Gastrocnemius medialis (tissue), 4 donors: ENCODE measurements at regions not wholly inside any gene's neighbourhood (a gene's known extent, or its start where the extent isn't known, plus 50 kb on each side); places are given as distances from the start of the nearest gene placed in this dataset.

Source experiments
- ATAC-seq, 2 donors: fragments of 150-250 bp; one replicate each; pipeline ENCODE4 v1.9.1; 2016
- DNase-seq, 2 donors: peaks; one replicate each; pipeline ENCODE4 v3.0.0-alpha.2; 2019
- H3K27ac ChIP-seq, 4 donors: fragments of 200-600 bp; sonication (generic); 1 replicate in 1 of 4; 2 replicates in 3 of 4; pipeline ENCODE4 v1.5.1; 2016 to 2018; ENCODE audit warnings: mild to moderate bottlenecking in 2 of 4, moderate library complexity in 1 of 4
- H3K27me3 ChIP-seq, 3 donors: fragments of 200-600 bp; sonication (generic) in 2 of 3; 1 replicate in 1 of 3; 2 replicates in 2 of 3; pipeline versions ENCODE4 v1.5.1 to v1.6.0; 2016 to 2019; ENCODE audit warnings: mild to moderate bottlenecking in 1 of 3, moderate library complexity in 1 of 3
- H3K36me3 ChIP-seq, 2 donors: fragments of 200-600 bp; sonication (generic) in 1 of 2; one replicate each; pipeline ENCODE4 v1.5.1; 2017 to 2018
- H3K4me1 ChIP-seq, 2 donors: fragments of 200-600 bp; sonication (generic) in 1 of 2; one replicate each; pipeline ENCODE4 v1.5.1; 2016 to 2017; ENCODE audit warnings: mild to moderate bottlenecking in 2 of 2
- H3K4me3 ChIP-seq, 4 donors: fragments of 200-600 bp; sonication (generic) in 3 of 4; 1 replicate in 1 of 4; 2 replicates in 3 of 4; pipeline ENCODE4 v1.5.1; 2016 to 2019; ENCODE audit warnings: mild to moderate bottlenecking in 2 of 4
- H3K9me3 ChIP-seq, 3 donors: fragments of 200-600 bp; sonication (generic) in 2 of 3; 1 replicate in 1 of 3; 2 replicates in 2 of 3; pipeline ENCODE4 v1.5.1; 2016 to 2019
- POLR2A ChIP-seq, 2 donors: fragments of 450-650 bp; IDR thresholded peaks; one replicate each; pipeline ENCODE4 v1.6.1; 2017; ENCODE audit warnings: antibody characterized with exemption in 2 of 2, mild to moderate bottlenecking in 2 of 2, moderate library complexity in 2 of 2
- in situ Hi-C, 4 donors: fragments of 200-750 bp; cut with MboI; loops; one replicate each; pipeline versions ENCODE4 v1.15.0 to v1.8.0; 2017; ENCODE audit warnings: low sequenced_read_pairs in 4 of 4
- intact Hi-C: fragments of 100-400 bp; cut with DNase I; formaldehyde crosslinking; loops from one replicate; pipeline ENCODE4 v1.15.1; 2023; ENCODE audit warnings: low total_unique reads
- TF ChIP-seq, protein P1 (sequence below), 5 experiments: fragments of 450-650 bp in 3 of 5; fragments of 200-600 bp in 2 of 5; sonication (generic) in 2 of 5; IDR thresholded peaks in 4 of 5; conservative IDR thresholded peaks in 1 of 5; 1 replicate in 4 of 5; 2 replicates in 1 of 5; pipeline ENCODE4 v1.5.1; 2016 to 2019; ENCODE audit warnings: antibody characterized with exemption in 5 of 5, mild to moderate bottlenecking in 3 of 5, moderate library complexity in 3 of 5

DNA sequence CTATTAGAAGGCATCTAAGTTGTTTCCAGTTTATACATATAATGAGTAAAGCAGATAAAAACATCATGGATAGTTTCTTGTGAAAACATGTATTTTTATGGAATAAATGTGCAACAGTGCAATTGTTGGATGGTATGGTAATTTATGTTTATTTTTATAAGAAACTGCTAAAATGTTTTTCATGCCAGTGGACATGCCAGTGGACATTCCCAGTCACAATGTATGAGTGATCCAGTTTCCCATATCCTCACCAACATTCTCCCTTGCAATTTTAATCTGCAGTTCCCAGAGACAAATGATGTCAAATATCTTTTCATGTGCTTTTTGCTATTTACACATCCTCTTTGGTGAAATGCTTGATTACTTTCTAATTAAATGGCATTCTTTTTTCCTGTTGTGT is 818.6 kb downstream of the SUCLG1 start:
- in situ Hi-C loops (no loop called here), intact Hi-C loops (no loop called here)
- Histone ChIP-seq H3K4me1 (no peaks in the 10 kb centered on the region), H3K27me3 (no peaks in the 10 kb centered on the region), H3K27ac (no peak overlapping the region), H3K36me3 (no peaks in the 10 kb centered on the region), H3K9me3 (no peaks in the 10 kb centered on the region), H3K4me3 (no peak overlapping the region)
- DNase-seq (no peak), ATAC-seq (no peak)
- TF ChIP-seq, protein P1, sequence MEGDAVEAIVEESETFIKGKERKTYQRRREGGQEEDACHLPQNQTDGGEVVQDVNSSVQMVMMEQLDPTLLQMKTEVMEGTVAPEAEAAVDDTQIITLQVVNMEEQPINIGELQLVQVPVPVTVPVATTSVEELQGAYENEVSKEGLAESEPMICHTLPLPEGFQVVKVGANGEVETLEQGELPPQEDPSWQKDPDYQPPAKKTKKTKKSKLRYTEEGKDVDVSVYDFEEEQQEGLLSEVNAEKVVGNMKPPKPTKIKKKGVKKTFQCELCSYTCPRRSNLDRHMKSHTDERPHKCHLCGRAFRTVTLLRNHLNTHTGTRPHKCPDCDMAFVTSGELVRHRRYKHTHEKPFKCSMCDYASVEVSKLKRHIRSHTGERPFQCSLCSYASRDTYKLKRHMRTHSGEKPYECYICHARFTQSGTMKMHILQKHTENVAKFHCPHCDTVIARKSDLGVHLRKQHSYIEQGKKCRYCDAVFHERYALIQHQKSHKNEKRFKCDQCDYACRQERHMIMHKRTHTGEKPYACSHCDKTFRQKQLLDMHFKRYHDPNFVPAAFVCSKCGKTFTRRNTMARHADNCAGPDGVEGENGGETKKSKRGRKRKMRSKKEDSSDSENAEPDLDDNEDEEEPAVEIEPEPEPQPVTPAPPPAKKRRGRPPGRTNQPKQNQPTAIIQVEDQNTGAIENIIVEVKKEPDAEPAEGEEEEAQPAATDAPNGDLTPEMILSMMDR (IDR thresholded peaks at IDR 0.05 in 4 of 5, conservative IDR thresholded peaks at IDR 0.05 in 1 of 5): no peak
- TF ChIP-seq POLR2A (IDR thresholded peaks at IDR 0.05): no peak

DNA sequence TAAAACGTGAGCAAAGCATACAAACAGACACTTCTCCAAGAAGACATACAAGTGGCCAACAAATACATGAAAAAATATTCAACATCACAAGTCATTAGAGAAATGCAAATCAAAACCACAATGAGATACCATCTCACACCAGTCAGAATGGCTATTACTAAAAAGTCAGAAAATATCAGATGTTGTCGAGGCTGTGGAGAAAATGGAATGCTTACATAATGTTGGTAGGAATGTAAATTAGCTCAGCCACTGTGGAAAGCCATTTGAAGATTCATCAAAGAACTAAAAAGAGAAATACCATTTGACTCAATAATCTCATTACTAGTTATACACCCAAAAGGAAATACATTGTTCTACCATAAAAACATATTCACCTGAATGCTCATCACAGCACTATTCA is 825.7 kb downstream of the SUCLG1 start:
- Histone ChIP-seq H3K9me3 (no peaks in the 10 kb centered on the region), H3K27ac (no peak overlapping the region), H3K4me1 (no peaks in the 10 kb centered on the region), H3K4me3 (no peak overlapping the region), H3K36me3 (no peaks in the 10 kb centered on the region), H3K27me3 (no peaks in the 10 kb centered on the region)
- intact Hi-C loops (no loop called here), in situ Hi-C loops (no loop called here)
- ATAC-seq (no peak), DNase-seq (no peak)
- TF ChIP-seq, protein P1 (IDR thresholded peaks at IDR 0.05 in 4 of 5, conservative IDR thresholded peaks at IDR 0.05 in 1 of 5): no peak
- TF ChIP-seq POLR2A (IDR thresholded peaks at IDR 0.05): no peak

DNA sequence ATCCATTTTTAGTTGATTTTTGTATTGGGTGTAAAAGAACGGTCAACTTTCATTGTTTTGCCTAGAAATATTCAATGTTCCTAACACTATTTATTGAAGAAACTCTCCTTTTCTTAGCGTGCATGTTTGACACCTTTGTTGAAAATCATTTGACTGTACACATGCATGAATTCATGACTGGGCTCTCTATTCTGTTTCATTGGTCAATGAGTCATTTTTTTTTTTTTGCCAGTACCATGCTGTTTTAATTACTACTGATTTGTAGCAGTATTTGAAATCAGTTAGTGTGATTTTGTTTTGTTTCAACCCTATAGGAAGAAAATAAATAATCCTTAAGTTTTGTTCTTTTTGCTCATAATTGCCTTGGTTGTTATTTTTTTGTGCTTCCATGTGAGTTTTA is 828.7 kb downstream of the SUCLG1 start:
- no peak for TF ChIP-seq POLR2A (IDR thresholded peaks at IDR 0.05)
- TF ChIP-seq, protein P1 (IDR thresholded peaks at IDR 0.05 in 4 of 5, conservative IDR thresholded peaks at IDR 0.05 in 1 of 5): no peak
- no peak overlapping the region for H3K4me3 ChIP-seq
- DNase-seq: no peak
- H3K4me1 ChIP-seq: no peaks in the 10 kb centered on the region
- in situ Hi-C loops (no loop called here), intact Hi-C loops (no loop called here)
- H3K27ac ChIP-seq: no peak overlapping the region
- H3K9me3 ChIP-seq: no peaks in the 10 kb centered on the region
- no peak for ATAC-seq
- no peaks in the 10 kb centered on the region for H3K27me3 ChIP-seq
- H3K36me3 ChIP-seq: no peaks in the 10 kb centered on the region

- no peak for ATAC-seq
- Histone ChIP-seq H3K4me3 (no peak overlapping the region), H3K4me1 (no peaks in the 10 kb centered on the region), H3K36me3 (no peaks in the 10 kb centered on the region), H3K27me3 (no peaks in the 10 kb centered on the region), H3K9me3 (no peaks in the 10 kb centered on the region), H3K27ac (no peak overlapping the region)
- intact Hi-C loops: no loop called here
- no peak for TF ChIP-seq POLR2A (IDR thresholded peaks at IDR 0.05)
- TF ChIP-seq, protein P1 (IDR thresholded peaks at IDR 0.05 in 4 of 5, conservative IDR thresholded peaks at IDR 0.05 in 1 of 5): no peak
- in situ Hi-C loops: no loop called here
- no peak for DNase-seq
Observed at GRCh38 chr2:83615511-83615910, 843.6 kb downstream of the SUCLG1 start.

DNA sequence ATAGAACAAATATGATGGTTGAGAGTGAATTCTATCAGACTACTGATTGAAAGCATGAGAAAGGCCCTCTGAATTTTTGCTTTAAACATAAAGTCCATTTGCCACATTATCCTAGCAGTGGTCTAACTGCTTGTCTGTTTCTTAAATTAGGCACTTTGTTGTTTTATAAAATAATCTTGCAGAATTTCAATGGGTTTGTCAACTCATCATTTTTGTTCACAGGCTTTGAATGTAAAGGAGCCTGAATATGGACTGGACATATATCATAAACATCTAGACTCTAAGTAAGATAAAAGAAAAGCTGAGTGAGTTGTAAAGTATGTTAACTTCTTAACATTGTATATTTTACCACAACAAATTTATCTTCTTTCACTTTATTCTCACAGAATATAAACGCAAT is 845.9 kb downstream of the SUCLG1 start:
- in situ Hi-C loops: no loop called here

More for the DNA sequence above, 845.9 kb downstream of the SUCLG1 start:
- H3K4me1 ChIP-seq: no peaks in the 10 kb centered on the region
- TF ChIP-seq POLR2A (IDR thresholded peaks at IDR 0.05): no peak
- TF ChIP-seq, protein P1 (IDR thresholded peaks at IDR 0.05 in 4 of 5, conservative IDR thresholded peaks at IDR 0.05 in 1 of 5): no peak
- no peaks in the 10 kb centered on the region for H3K27me3 ChIP-seq
- H3K27ac ChIP-seq: no peak overlapping the region
- intact Hi-C loops: no loop called here
- no peak for ATAC-seq
- H3K9me3 ChIP-seq: no peaks in the 10 kb centered on the region
- DNase-seq: no peak
- no peak overlapping the region for H3K4me3 ChIP-seq
- no peaks in the 10 kb centered on the region for H3K36me3 ChIP-seq
